Skeletal muscle cell (primary cell): ENCODE measurements at regions not wholly inside any gene's neighbourhood (a gene's known extent, or its start where the extent isn't known, plus 50 kb on each side); places are given as distances from the start of the nearest gene placed in this dataset.

Experiments
- DNase-seq: peaks from one replicate; pipeline ENCODE4 v3.0.0-alpha.2; 2010; ENCODE audit warnings: low read depth
- H3K4me3 ChIP-seq: 2 replicates; pipeline ENCODE4 v1.5.1; 2011; ENCODE audit warnings: low read depth, mild to moderate bottlenecking, control low read depth, low read length, moderate library complexity

DNA sequence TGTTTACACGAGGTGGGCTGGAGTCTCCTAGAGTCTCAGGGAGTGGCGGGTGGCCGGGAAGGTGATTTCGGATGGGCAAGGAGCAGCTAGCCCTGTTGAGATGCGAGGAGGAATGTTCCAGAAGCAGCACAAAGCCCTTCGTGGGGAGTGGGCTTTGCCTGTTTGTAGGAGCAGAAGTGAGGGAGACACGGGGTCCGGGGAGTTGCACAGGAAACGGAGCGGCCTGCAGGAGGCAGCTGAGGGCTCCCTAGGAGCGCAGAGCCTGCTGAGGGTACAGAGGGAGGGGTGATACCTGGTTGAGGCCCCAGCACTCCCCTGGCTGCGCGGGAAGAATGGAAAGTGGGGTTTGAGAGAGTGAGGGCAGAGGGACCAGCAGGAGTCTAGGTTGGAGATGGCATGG, 847.2 kb downstream of the TBC1D22A start:
- DNase-seq: no peak
- H3K4me3 ChIP-seq: no peak overlapping the region

- DNase-seq: no peak
- no peak overlapping the region for H3K4me3 ChIP-seq
These were observed 846.0 kb downstream of the TBC1D22A start for GRCh38 chr22:47608421-47608820.

GRCh38 chr22:47607486-47607885, 845.0 kb downstream of the TBC1D22A start:
- no peak for DNase-seq

DNA sequence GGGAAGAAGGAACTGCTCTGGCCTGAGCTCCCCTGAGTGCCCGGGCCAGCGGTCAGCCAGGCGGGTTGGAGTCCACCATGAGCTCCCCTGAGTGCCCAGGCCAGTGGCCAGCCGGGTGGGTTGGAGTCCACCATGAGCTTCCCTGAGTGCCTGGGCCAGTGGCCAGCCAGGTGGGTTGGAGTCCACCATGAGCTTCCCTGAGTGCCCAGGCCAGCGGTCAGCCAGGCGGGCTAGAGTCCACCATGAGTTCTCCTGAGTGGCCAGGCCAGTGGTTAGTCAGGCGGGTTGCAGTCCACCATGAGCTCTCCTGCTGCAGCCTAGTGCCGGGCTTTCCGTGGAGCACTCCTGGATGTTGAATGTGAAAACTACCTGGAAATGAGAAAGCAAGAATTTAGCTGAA, 844.0 kb downstream of the TBC1D22A start:
- DNase-seq: no peak
- H3K4me3 ChIP-seq: no peak overlapping the region

More at GRCh38 chr22:47607486-47607885, 845.0 kb downstream of the TBC1D22A start:
- H3K4me3 ChIP-seq: no peak overlapping the region

- DNase-seq: no peak
- no peak overlapping the region for H3K4me3 ChIP-seq
These were observed 843.4 kb downstream of the TBC1D22A start for GRCh38 chr22:47605886-47606285.

- H3K4me3 ChIP-seq: no peak overlapping the region
- no peak for DNase-seq
These were observed 843.0 kb downstream of the TBC1D22A start for GRCh38 chr22:47605441-47605840.

- DNase-seq: no peak
- H3K4me3 ChIP-seq: no peak overlapping the region
These were observed 842.1 kb downstream of the TBC1D22A start for GRCh38 chr22:47604563-47604962.

DNA sequence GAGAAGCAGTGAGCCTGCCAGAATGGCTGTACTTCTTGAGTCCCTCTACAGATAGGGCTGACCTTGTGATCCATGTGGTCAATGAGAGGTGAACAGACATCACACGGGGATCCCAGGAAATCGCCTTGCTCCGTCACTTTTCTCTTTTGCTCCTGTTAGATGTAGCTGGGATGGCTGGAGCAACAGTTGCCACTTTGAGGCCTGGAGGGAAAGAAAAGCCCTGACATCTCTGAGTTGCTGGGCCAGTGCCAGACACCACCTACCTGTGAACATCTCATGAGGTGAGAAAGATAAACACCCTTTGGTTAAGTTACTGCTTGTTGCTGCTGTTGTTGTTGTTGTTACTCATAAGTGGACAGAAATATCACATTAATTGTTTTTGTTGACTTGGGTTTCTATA, 840.3 kb downstream of the TBC1D22A start:
- H3K4me3 ChIP-seq: no peak overlapping the region
- no peak for DNase-seq

GRCh38 chr22:47601666-47602065, 839.2 kb downstream of the TBC1D22A start:
- no peak for DNase-seq
- no peak overlapping the region for H3K4me3 ChIP-seq

GRCh38 chr22:47600791-47601625, 838.6 kb downstream of the TBC1D22A start:
- no peak for DNase-seq
- H3K4me3 ChIP-seq: no peak overlapping the region

GRCh38 chr22:47600281-47600680, 837.8 kb downstream of the TBC1D22A start:
- no peak overlapping the region for H3K4me3 ChIP-seq
- DNase-seq: no peak

DNA sequence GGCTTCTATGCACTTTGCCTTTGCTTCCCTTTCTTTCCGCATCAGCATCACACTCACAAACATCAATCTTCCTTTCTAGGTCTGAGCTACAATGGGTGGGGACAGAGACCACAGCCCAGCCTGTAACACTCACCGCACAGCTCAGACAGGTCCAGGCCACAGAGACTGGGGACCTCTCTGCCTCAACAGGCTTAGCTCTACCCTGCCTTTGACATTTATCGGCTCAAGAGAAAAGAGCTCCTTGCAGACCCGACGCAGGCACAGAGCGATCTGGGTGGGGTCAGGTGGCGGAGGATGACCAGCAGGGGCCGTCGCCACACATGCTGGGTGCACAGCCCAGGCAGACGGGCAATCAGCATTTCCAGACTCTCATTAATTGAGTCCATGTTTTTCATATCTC, 837.3 kb downstream of the TBC1D22A start:
- no peak for DNase-seq
- no peak overlapping the region for H3K4me3 ChIP-seq

- H3K4me3 ChIP-seq: no peak overlapping the region
- DNase-seq: no peak
These were observed 836.4 kb downstream of the TBC1D22A start for GRCh38 chr22:47598864-47599263.

- no peak for DNase-seq
- H3K4me3 ChIP-seq: no peak overlapping the region
These were observed 834.6 kb downstream of the TBC1D22A start for GRCh38 chr22:47597041-47597440.

DNA sequence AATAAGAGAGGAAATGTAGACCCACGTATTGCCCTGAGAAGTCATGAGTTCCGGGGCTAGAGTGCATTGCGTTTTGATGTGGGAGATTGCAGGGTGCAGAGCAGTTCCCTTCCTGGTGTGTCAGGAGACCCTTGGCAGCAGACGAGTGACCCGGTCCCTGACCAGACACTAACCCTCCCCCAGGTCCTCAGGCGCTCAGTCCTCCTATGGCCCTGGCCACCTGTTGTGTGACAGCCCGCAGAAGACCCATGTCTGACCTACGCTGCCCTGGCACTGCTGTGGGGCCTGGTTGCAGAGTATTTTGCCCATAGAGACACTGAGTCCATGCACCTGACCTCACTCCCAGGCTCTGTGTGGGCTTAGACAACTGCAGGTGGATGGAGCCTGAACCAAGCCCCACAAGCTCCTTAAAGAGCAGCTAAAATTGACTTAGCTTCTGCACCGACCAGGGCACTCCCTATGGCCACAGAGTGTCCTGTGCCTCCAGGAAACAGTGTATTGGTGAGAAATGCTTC, 833.8 kb downstream of the TBC1D22A start:
- no peak for DNase-seq
- H3K4me3 ChIP-seq: no peak overlapping the region

DNA sequence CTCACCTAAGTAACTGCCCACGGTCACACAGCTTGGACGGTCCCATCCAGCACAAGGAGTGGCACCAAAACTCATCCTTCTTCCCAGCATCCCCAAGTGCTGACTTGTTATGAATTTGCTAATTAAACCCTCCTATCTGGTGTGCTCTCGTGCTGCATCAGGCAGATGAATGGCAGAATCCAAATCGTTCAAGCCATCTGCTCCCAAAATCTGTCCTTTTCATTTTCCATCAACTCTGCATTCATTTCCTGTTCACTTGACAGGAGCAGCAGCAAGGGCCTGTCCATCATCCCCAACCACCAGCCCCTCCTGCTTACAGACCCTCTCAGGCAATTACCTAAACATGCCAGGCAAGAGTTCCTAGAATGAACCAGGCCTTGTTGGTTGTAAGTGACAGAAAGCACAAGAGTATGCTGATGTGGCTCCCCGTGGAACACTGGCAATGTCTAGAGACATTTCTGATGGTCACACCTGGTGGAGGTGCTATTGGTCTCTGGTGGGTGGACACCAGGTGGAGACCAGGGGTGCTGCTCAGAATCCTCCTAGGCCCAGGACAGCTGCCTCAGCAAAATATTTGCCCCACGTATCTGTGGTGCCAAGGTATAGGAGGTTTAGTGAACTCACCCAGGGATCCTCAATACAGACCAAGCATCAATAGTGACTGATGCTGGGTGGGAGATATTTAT, 832.5 kb downstream of the TBC1D22A start:
- H3K4me3 ChIP-seq: no peak overlapping the region
- DNase-seq: no peak

- H3K4me3 ChIP-seq: no peak overlapping the region
- DNase-seq: no peak
These were observed 831.5 kb downstream of the TBC1D22A start for GRCh38 chr22:47593911-47594311.

- no peak overlapping the region for H3K4me3 ChIP-seq
- no peak for DNase-seq
These were observed 830.8 kb downstream of the TBC1D22A start for GRCh38 chr22:47593291-47593690.

DNA sequence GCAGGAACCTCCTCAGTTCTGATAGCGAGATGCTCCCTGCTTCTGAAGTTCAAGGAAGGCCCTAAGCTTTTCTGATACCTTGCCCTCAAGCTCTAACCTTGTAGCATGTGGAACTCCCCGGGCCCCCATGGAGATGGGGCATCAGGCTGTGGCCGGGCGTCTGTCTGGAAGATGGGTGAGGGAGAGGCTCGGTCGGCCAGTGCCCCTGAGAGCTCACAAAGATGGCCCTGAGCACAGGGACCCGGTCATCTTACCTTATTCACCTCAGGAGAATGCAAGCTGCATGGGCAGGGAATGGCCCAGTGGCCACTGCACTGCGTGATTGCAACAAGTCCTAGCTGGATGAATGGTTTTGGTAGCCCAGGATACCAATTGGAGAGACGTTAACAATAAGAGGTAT, 830.3 kb downstream of the TBC1D22A start:
- no peak overlapping the region for H3K4me3 ChIP-seq
- DNase-seq: no peak

- no peak overlapping the region for H3K4me3 ChIP-seq
- DNase-seq: no peak
These were observed 829.3 kb downstream of the TBC1D22A start for GRCh38 chr22:47591709-47592108.

GRCh38 chr22:47591016-47591415, 828.6 kb downstream of the TBC1D22A start:
- H3K4me3 ChIP-seq: no peak overlapping the region
- no peak for DNase-seq
